CD4-positive, alpha-beta T cell treated with Interleukin-15 for 4 hours (primary cell): ENCODE measurements at regions not wholly inside any gene's neighbourhood (a gene's known extent, or its start where the extent isn't known, plus 50 kb on each side); places are given as distances from the start of the nearest gene placed in this dataset.
"Not testable (repeated sequence)": the region's sequence is repeated elsewhere in the genome, so short reads cannot be mapped to it uniquely, and the experiment has no call there.

Experiments used
- DNase-seq: peaks from one replicate; pipeline ENCODE4 v3.0.0-alpha.2; 2020; ENCODE audit warnings: low spot score

GRCh38 chr1:99538618-99538956 is 107.3 kb upstream of the PALMD start:
- DNase-seq: no peak

GRCh38 chr1:99539131-99539530 is 106.8 kb upstream of the PALMD start:
- no peak for DNase-seq

GRCh38 chr1:99540744-99541143 is 105.2 kb upstream of the PALMD start:
- DNase-seq: no peak

- DNase-seq: no peak
These were observed 101.6 kb upstream of the PALMD start for GRCh38 chr1:99544328-99544727.

- DNase-seq: no peak
These were observed 99.2 kb upstream of the PALMD start for GRCh38 chr1:99546432-99547416.

- DNase-seq: no peak
These were observed 96.8 kb upstream of the PALMD start for GRCh38 chr1:99548943-99549605.

GRCh38 chr1:99550198-99550597 is 95.7 kb upstream of the PALMD start:
- DNase-seq: no peak

GRCh38 chr1:99551812-99552614 is 93.9 kb upstream of the PALMD start:
- no peak for DNase-seq

GRCh38 chr1:99553301-99553700 is 92.6 kb upstream of the PALMD start:
- no peak for DNase-seq

- DNase-seq: not testable (repeated sequence)
These were observed 92.1 kb upstream of the PALMD start for GRCh38 chr1:99553819-99554218.

- no peak for DNase-seq
These were observed 91.2 kb upstream of the PALMD start for GRCh38 chr1:99554727-99555126.

GRCh38 chr1:99557546-99558202 is 88.2 kb upstream of the PALMD start:
- no peak for DNase-seq

- DNase-seq: no peak
These were observed 86.7 kb upstream of the PALMD start for GRCh38 chr1:99559166-99559565.

GRCh38 chr1:99560207-99561040 is 85.5 kb upstream of the PALMD start:
- no peak for DNase-seq

GRCh38 chr1:99561952-99562351 is 84.0 kb upstream of the PALMD start:
- DNase-seq: no peak

- DNase-seq: no peak
These were observed 80.2 kb upstream of the PALMD start for GRCh38 chr1:99565606-99566289.

GRCh38 chr1:99566290-99567021 is 79.5 kb upstream of the PALMD start:
- DNase-seq: no peak

GRCh38 chr1:99570486-99571089 is 75.3 kb upstream of the PALMD start:
- DNase-seq: no peak

GRCh38 chr1:99571092-99571734 is 74.7 kb upstream of the PALMD start:
- no peak for DNase-seq
